ENCODE measurements at regions not wholly inside any gene's neighbourhood (a gene's known extent, or its start where the extent isn't known, plus 50 kb on each side); places are given as distances from the start of the nearest gene placed in this dataset.

- DNase-seq = no peak
Measured at GRCh38 chr3:135806317-135806716, 159.2 kb upstream of the PPP2R3A start.

GRCh38 chr3:135807879-135808278, 157.6 kb upstream of the PPP2R3A start:
- no peak for DNase-seq

GRCh38 chr3:135809021-135809634, 156.4 kb upstream of the PPP2R3A start:
- DNase-seq = no peak

GRCh38 chr3:135811651-135812050, 153.9 kb upstream of the PPP2R3A start:
- no peak for DNase-seq

- no peak for DNase-seq
Measured at GRCh38 chr3:135812057-135812456, 153.5 kb upstream of the PPP2R3A start.

- DNase-seq = no peak
Measured at GRCh38 chr3:135834465-135834864, 131.1 kb upstream of the PPP2R3A start.

- no peak for DNase-seq
Measured at GRCh38 chr3:135837977-135838631, 127.4 kb upstream of the PPP2R3A start.

GRCh38 chr3:135840436-135840835, 125.1 kb upstream of the PPP2R3A start:
- DNase-seq = no peak

GRCh38 chr3:135844386-135844785, 121.1 kb upstream of the PPP2R3A start:
- DNase-seq = no peak

- no peak for DNase-seq
Measured at GRCh38 chr3:135848051-135848450, 117.5 kb upstream of the PPP2R3A start.

- DNase-seq = no peak
Measured at GRCh38 chr3:135849827-135850226, 115.7 kb upstream of the PPP2R3A start.

GRCh38 chr3:135851201-135852081, 114.1 kb upstream of the PPP2R3A start:
- DNase-seq = no peak

- DNase-seq = no peak
Measured at GRCh38 chr3:135853981-135854380, 111.5 kb upstream of the PPP2R3A start.

- no peak for DNase-seq
Measured at GRCh38 chr3:135860761-135861160, 104.8 kb upstream of the PPP2R3A start.

GRCh38 chr3:135862361-135862760, 103.2 kb upstream of the PPP2R3A start:
- no peak for DNase-seq

- no peak for DNase-seq
Measured at GRCh38 chr3:135864060-135864459, 101.5 kb upstream of the PPP2R3A start.

GRCh38 chr3:135865085-135865484, 100.4 kb upstream of the PPP2R3A start:
- DNase-seq = no peak

GRCh38 chr3:135865553-135865952, 100.0 kb upstream of the PPP2R3A start:
- DNase-seq = no peak

- DNase-seq = no peak
Measured at GRCh38 chr3:135867911-135868310, 97.6 kb upstream of the PPP2R3A start.

- DNase-seq = no peak
Measured at GRCh38 chr3:135868801-135869200, 96.7 kb upstream of the PPP2R3A start.

GRCh38 chr3:135869439-135870105, 96.0 kb upstream of the PPP2R3A start:
- DNase-seq = no peak

GRCh38 chr3:135871311-135871710, 94.2 kb upstream of the PPP2R3A start:
- no peak for DNase-seq

- no peak for DNase-seq
Measured at GRCh38 chr3:135874035-135874434, 91.5 kb upstream of the PPP2R3A start.
